ENCODE measurements at regions not wholly inside any gene's neighbourhood (a gene's known extent, or its start where the extent isn't known, plus 50 kb on each side); places are given as distances from the start of the nearest gene placed in this dataset.

DNA sequence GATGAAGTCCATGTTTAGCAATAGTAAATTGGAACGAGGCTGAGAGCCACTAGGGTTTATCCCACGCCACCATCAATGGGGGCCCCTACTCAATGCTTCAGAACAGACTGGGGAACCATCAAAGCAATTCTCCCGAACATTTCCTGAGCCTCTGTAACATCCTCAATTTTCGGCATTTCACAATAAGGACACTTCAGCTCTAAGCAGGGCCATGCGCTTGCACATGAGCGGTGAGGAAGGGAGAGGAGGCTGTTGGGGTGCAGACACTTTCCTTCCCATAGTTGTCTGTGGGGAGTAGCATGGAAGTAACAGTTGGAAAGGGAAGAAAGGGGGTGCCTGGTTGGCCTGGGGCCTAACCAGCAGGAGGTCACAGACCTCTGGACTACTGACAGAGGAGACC lies 129.9 kb upstream of the PRMT8 start:
- FAIRE-seq: no peak
- H3K27ac ChIP-seq (ENCODE audit: insufficient read depth, low read depth, low read length): no peak overlapping the region

More for the DNA sequence above, 129.9 kb upstream of the PRMT8 start:
- ChIA-PET CTCF (interaction anchor here (2.0 kb wide), 1 partner anchor 22 kb away, joined by 4 read pairs; no protein-coding TSS in a partner anchor), POLR2A (no interaction called here)
- Histone ChIP-seq H3K9me3 (replicated peaks; ENCODE audit: control insufficient read depth, insufficient read depth, low read length) (no peaks in the 10 kb centered on the region), H3K36me3 (ENCODE audit: control insufficient read depth in 2 of 2, extremely low read depth in 1 of 2, insufficient read depth in 2 of 2, low read length in 2 of 2) (no peaks in the 10 kb centered on the region), H3K4me3 (replicated peaks in 1 of 3; ENCODE audit: insufficient read depth in 1 of 3, low read depth in 1 of 3, low read length in 3 of 3) (no peak overlapping the region), H3K27me3 (ENCODE audit: control insufficient read depth in 2 of 2, insufficient read depth in 2 of 2, low read length in 2 of 2) (peaks cover 14 to 17% of the 10 kb centered on the region in 2 experiments), H3K9me1 (replicated peaks; ENCODE audit: control insufficient read depth, extremely low read depth, insufficient read depth, low read length) (no peaks in the 10 kb centered on the region), H3K9ac (replicated peaks; ENCODE audit: extremely low read depth, insufficient read depth, low read length) (no peak overlapping the region), H2AFZ (ENCODE audit: low read depth, low read length) (no peak overlapping the region), H4K20me1 (replicated peaks; ENCODE audit: control insufficient read depth, extremely low read depth, insufficient read depth, low read length) (no peaks in the 10 kb centered on the region), H3K4me2 (ENCODE audit: insufficient read depth, low read length) (no peak overlapping the region), H3K79me2 (ENCODE audit: control insufficient read depth, insufficient read depth, low read length) (no peaks in the 10 kb centered on the region), H3K4me1 (ENCODE audit: control insufficient read depth, extremely low read depth, insufficient read depth, low read length) (no peaks in the 10 kb centered on the region)
- DNase-seq (ENCODE audit: low read depth, low spot score): no peak
- BruUV-seq (replicated peaks): no TSS peak
- intact Hi-C loops (cut with micrococcal nuclease) (no loop called here), dilution Hi-C loops (cut with MboI; ENCODE audit: extremely low pct_ligation_motif_present, low sequenced_read_pairs) (no loop called here)
- TF ChIP-seq GATA2 (IDR thresholded peaks at IDR 0.05; ENCODE audit: insufficient read depth, insufficient read length, low read depth, low read length) (no peak), POLR2A (IDR thresholded peaks at IDR 0.05; ENCODE audit: low read depth, low read length) (no peak), EZH2 (IDR thresholded peaks at IDR 0.05; ENCODE audit: borderline replicate concordance, low read depth, low read length, severe bottlenecking) (no peak), FOS (IDR thresholded peaks at IDR 0.05; ENCODE audit: borderline replicate concordance, insufficient read depth, low read length) (no peak), MYC (IDR thresholded peaks at IDR 0.05; ENCODE audit: low read depth, low read length) (no peak), POLR2AphosphoS5 (IDR thresholded peaks at IDR 0.05; ENCODE audit: insufficient read depth, low read depth, low read length) (no peak), JUN (IDR thresholded peaks at IDR 0.05; ENCODE audit: borderline replicate concordance, insufficient read depth, insufficient read length, low read depth) (no peak)
- TF ChIP-seq, protein P1, sequence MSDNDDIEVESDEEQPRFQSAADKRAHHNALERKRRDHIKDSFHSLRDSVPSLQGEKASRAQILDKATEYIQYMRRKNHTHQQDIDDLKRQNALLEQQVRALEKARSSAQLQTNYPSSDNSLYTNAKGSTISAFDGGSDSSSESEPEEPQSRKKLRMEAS (IDR thresholded peaks at IDR 0.05; ENCODE audit: insufficient read depth, insufficient read length): no peak
- TF ChIP-seq, protein P2, sequence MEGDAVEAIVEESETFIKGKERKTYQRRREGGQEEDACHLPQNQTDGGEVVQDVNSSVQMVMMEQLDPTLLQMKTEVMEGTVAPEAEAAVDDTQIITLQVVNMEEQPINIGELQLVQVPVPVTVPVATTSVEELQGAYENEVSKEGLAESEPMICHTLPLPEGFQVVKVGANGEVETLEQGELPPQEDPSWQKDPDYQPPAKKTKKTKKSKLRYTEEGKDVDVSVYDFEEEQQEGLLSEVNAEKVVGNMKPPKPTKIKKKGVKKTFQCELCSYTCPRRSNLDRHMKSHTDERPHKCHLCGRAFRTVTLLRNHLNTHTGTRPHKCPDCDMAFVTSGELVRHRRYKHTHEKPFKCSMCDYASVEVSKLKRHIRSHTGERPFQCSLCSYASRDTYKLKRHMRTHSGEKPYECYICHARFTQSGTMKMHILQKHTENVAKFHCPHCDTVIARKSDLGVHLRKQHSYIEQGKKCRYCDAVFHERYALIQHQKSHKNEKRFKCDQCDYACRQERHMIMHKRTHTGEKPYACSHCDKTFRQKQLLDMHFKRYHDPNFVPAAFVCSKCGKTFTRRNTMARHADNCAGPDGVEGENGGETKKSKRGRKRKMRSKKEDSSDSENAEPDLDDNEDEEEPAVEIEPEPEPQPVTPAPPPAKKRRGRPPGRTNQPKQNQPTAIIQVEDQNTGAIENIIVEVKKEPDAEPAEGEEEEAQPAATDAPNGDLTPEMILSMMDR (IDR thresholded peaks at IDR 0.05; ENCODE audit: extremely low read depth in 1 of 2, insufficient read depth in 1 of 2, low read depth in 1 of 2, low read length in 2 of 2): no peak
